ENCODE measurements at regions not wholly inside any gene's neighbourhood (a gene's known extent, or its start where the extent isn't known, plus 50 kb on each side); places are given as distances from the start of the nearest gene placed in this dataset. TPM values are rescaled to one million over a fixed set of nuclear protein-coding genes. Genes with fewer than 3 reads are reported as not detected.
"Not testable (repeated sequence)": the region's sequence is repeated elsewhere in the genome, so short reads cannot be mapped to it uniquely, and the experiment has no call there.

DNA sequence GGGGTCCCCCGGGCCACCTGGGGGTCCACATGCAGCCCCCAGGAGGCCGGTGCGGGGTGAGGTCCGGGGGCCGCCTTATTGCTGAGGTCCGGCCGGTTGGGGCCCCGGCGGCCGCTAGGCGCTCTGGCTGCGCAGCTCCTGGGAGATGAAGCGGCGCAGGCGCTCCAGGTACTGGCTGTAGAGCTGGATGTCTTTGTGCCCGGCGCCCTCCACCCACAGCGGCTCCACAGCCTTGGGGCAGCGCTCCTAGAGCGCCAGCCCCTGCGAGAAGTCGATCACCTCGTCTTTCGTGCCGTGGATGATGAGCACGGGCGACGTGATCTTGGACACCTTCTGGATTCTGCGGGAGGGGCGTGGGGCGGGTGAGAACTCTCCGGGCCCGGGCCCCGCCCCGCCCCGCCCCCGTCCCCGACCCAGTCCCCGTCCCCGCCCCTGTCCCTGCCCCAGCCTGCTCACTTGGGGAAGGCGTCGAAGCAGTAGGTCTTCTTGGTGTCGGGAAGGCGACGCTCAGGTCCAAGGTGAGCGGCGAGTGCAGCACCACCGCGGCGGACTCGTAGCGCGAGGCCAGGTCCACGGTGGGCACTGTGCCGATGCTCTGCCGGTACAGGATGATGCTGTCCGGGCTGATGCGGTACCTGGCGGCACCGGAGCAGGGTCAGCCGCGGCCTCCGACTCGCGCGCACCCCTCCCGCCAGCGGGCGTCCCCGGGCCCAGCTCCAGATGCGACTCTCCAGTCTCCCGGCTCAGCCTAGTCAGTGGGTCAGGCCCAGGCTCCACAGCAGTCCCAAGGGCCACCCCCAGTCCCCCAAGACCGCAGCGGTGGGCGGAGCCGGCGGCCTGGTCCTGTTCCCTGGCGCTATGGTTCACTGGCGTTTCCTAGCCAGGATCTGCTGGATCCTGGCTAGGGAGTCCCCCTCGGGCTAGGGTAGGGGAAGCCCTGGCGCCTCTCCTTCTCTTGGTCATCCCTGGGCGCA lies 89.4 kb upstream of the GOLGA6L1 start:
- not testable (repeated sequence) for H3K36me3 Mint-ChIP-seq (ENCODE audit: unreplicated experiment); H3K4me3 Mint-ChIP-seq (ENCODE audit: unreplicated experiment); H3K9me3 Mint-ChIP-seq (ENCODE audit: unreplicated experiment); H3K27me3 Mint-ChIP-seq (ENCODE audit: unreplicated experiment); H3K27ac Mint-ChIP-seq (ENCODE audit: unreplicated experiment); H3K4me1 Mint-ChIP-seq (ENCODE audit: low read depth, unreplicated experiment)
- DNase-seq: peak; percentile 55

- not testable (repeated sequence) for DNase-seq; H3K27ac Mint-ChIP-seq (ENCODE audit: unreplicated experiment); H3K27me3 Mint-ChIP-seq (ENCODE audit: unreplicated experiment); H3K36me3 Mint-ChIP-seq (ENCODE audit: unreplicated experiment); H3K4me3 Mint-ChIP-seq (ENCODE audit: unreplicated experiment); H3K9me3 Mint-ChIP-seq (ENCODE audit: unreplicated experiment); H3K4me1 Mint-ChIP-seq (ENCODE audit: low read depth, unreplicated experiment)
These were observed 72.8 kb upstream of the GOLGA6L1 start for GRCh38 chr15:23209452-23209851.

DNA sequence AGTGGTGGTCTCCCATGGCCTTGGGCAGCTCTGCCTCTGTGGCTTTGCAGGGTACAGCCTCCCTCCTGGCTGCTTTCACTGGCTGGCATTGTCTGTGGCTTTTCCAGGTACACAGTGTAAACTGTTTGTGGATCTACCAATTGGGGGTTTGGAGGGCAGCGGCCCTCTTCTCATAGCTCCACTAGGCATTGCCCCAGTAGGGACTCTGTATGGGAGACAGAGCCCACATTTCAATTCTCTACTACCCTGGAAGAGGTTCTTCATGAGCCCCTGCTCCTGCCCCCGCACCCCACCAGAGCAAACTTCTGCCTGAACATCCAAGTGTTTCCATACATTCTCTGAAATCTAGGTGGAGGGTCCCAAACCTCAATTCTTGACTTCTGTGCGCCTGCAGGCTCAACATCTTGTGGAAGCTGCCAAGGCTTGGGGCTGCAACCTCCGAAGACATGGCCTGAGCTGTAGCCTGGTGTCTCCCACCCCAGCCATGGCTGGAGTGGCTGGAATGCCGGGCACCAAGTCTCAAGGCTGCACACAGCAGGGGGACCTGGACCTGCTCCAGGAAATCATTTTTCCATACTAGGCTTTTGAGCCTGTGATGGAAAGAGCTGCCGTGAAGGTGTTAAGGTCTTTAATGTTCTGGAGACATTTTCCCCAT lies 63.3 kb upstream of the GOLGA6L1 start:
- not testable (repeated sequence) for H3K9me3 Mint-ChIP-seq (ENCODE audit: unreplicated experiment); H3K27ac Mint-ChIP-seq (ENCODE audit: unreplicated experiment); H3K4me3 Mint-ChIP-seq (ENCODE audit: unreplicated experiment); DNase-seq; H3K36me3 Mint-ChIP-seq (ENCODE audit: unreplicated experiment); H3K27me3 Mint-ChIP-seq (ENCODE audit: unreplicated experiment); H3K4me1 Mint-ChIP-seq (ENCODE audit: low read depth, unreplicated experiment)

- not testable (repeated sequence) for H3K27me3 Mint-ChIP-seq (ENCODE audit: unreplicated experiment); H3K4me3 Mint-ChIP-seq (ENCODE audit: unreplicated experiment); H3K27ac Mint-ChIP-seq (ENCODE audit: unreplicated experiment); H3K9me3 Mint-ChIP-seq (ENCODE audit: unreplicated experiment); DNase-seq; H3K4me1 Mint-ChIP-seq (ENCODE audit: low read depth, unreplicated experiment); H3K36me3 Mint-ChIP-seq (ENCODE audit: unreplicated experiment)
These were observed 61.8 kb upstream of the GOLGA6L1 start for GRCh38 chr15:23198375-23198774.

DNA sequence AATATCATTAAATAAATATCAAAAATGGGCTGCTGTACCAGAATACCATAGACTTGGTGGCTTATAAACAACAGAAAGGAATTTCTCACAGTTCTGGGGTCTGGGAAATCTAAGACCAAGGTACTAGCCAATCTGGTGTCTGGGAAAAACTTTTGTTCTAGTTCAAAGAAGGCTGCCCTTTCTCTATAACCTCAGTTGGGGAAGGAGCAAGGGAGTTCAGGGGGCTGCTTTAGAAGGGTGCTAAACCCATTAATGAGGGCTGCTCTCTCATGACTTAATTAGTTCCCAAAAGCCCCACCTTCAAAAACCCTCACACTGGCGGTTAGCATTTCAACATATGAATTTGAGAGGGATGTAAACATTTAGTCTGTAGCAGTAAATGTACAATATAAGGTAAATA lies 55.7 kb upstream of the GOLGA6L1 start:
- not testable (repeated sequence) for H3K4me1 Mint-ChIP-seq (ENCODE audit: low read depth, unreplicated experiment); H3K4me3 Mint-ChIP-seq (ENCODE audit: unreplicated experiment); H3K36me3 Mint-ChIP-seq (ENCODE audit: unreplicated experiment); H3K9me3 Mint-ChIP-seq (ENCODE audit: unreplicated experiment); DNase-seq; H3K27ac Mint-ChIP-seq (ENCODE audit: unreplicated experiment); H3K27me3 Mint-ChIP-seq (ENCODE audit: unreplicated experiment)

Small RNAs in the stretch of these regions (microRNA-seq; reads per million reads assigned to microRNA genes)
- not detected for gene MIR4509-1 (ENCODE audit: unreplicated experiment)

All from glutamatergic neuron (in vitro differentiated cells).